ENCODE measurements at regions not wholly inside any gene's neighbourhood (a gene's known extent, or its start where the extent isn't known, plus 50 kb on each side); places are given as distances from the start of the nearest gene placed in this dataset.

GRCh38 chrX:25601323-25601722 is 536.8 kb upstream of the MAGEB18 start:
- DNase-seq (no peak), ATAC-seq (ENCODE audit: low read depth) (no peak)
- dilution Hi-C loops (cut with HindIII; ENCODE audit: low sequenced_read_pairs, unreplicated experiment) (no loop called here), in situ Hi-C loops (cut with MboI; ENCODE audit: low sequenced_read_pairs) (no loop called here), intact Hi-C loops (cut with micrococcal nuclease) (no loop called here)
- no peak overlapping the region for H2AK9ac ChIP-seq (replicated peaks; ENCODE audit: low read depth, low read length, poor library complexity)
- H4K20me1 ChIP-seq (ENCODE audit: insufficient read depth, low read length) = no peaks in the 10 kb centered on the region
- BruUV-seq (replicated peaks) = no TSS peak
- H3K4me3 ChIP-seq (ENCODE audit: insufficient read depth, low read depth, low read length) = no peak overlapping the region
- H2BK5ac ChIP-seq (ENCODE audit: low read depth, low read length, poor library complexity, severe bottlenecking) = no peak overlapping the region
- peak; percentile 95 for TF ChIP-seq MAFK (IDR thresholded peaks at IDR 0.05; ENCODE audit: low read depth, low read length)
- no peak for TF ChIP-seq MXI1 (IDR thresholded peaks at IDR 0.05; ENCODE audit: borderline replicate concordance, low read depth, low read length)
- TF ChIP-seq NFE2L2 (IDR thresholded peaks at IDR 0.05; ENCODE audit: low read depth, low read length) = no peak
- TF ChIP-seq ELK1 (IDR thresholded peaks at IDR 0.05; ENCODE audit: borderline replicate concordance, low read depth, low read length) = no peak
- TF ChIP-seq USF2 (IDR thresholded peaks at IDR 0.05; ENCODE audit: low read depth, low read length) = no peak
- no peak overlapping the region for H2AFZ ChIP-seq (replicated peaks; ENCODE audit: low read length, poor library complexity)
- H2BK20ac ChIP-seq (ENCODE audit: low read depth, low read length) = no peak overlapping the region
- peaks cover 2% of the 10 kb centered on the region; the same call in 1 of the 2 replicates for H3K9me3 ChIP-seq (ENCODE audit: control insufficient read depth, insufficient read depth, low read length)
- no peaks in the 10 kb centered on the region for H3K79me1 ChIP-seq (ENCODE audit: low read depth in 1 of 2, low read length in 2 of 2)
- no peak overlapping the region for H2BK120ac ChIP-seq (ENCODE audit: low read depth, low read length)
- H3K14ac ChIP-seq (replicated peaks; ENCODE audit: low read depth, low read length) = no peak overlapping the region
- no peak overlapping the region for H2BK15ac ChIP-seq (ENCODE audit: low read depth, low read length)
- H3K9ac ChIP-seq (ENCODE audit: low read depth, low read length) = no peak overlapping the region
- no peak overlapping the region for H3K23ac ChIP-seq (ENCODE audit: low read depth, low read length)
- no peak overlapping the region for H3K4me2 ChIP-seq (ENCODE audit: low read depth, low read length)
- no peaks in the 10 kb centered on the region for H3K27me3 ChIP-seq (ENCODE audit: control insufficient read depth, insufficient read depth, low read length)
- no peak overlapping the region for H3K4ac ChIP-seq (ENCODE audit: low read depth, low read length)
- no peak overlapping the region for H4K8ac ChIP-seq (ENCODE audit: low read depth in 2 of 2, low read length in 2 of 2)
- H3K56ac ChIP-seq (ENCODE audit: extremely low read depth, insufficient read depth, low read length) = no peak overlapping the region
- no peak overlapping the region for H3K27ac ChIP-seq (ENCODE audit: insufficient read depth, low read length)
- H3K18ac ChIP-seq (ENCODE audit: low read depth, low read length) = no peak overlapping the region
- POLR2A ChIA-PET (ENCODE audit: unreplicated experiment) = no interaction called here
- CTCF ChIA-PET = no interaction called here
- H3K36me3 ChIP-seq (ENCODE audit: control insufficient read depth, insufficient read depth, low read length) = no peaks in the 10 kb centered on the region
- WGBS, 2 experiments (ENCODE audit: extremely low coverage in 2 of 2, insufficient read length in 1 of 2) = no CpG with 5 or more reads among the region's 3 CpGs
- H2AK5ac ChIP-seq (ENCODE audit: low read depth, low read length) = no peak overlapping the region
- H4K91ac ChIP-seq (ENCODE audit: insufficient read depth, low read depth, low read length) = no peak overlapping the region
- H3K4me1 ChIP-seq (ENCODE audit: control insufficient read depth, insufficient read depth, low read length) = no peaks in the 10 kb centered on the region
- H3K9me1 ChIP-seq (ENCODE audit: insufficient read depth, low read length) = no peaks in the 10 kb centered on the region
- H4K5ac ChIP-seq (ENCODE audit: low read depth, low read length) = no peak overlapping the region

All from IMR-90 (cell line).